Activated naive CD4-positive, alpha-beta T cell treated with anti-CD3 and anti-CD28 coated beads, Interleukin-2, amount 10 ng/mL, durations not matched to agents 7 days and 5 days (primary cell): ENCODE measurements at regions not wholly inside any gene's neighbourhood (a gene's known extent, or its start where the extent isn't known, plus 50 kb on each side); places are given as distances from the start of the nearest gene placed in this dataset.

Experiments
- CTCF ChIA-PET: fragments of 350-600 bp; sonication (Branson Sonifier 250); formaldehyde crosslinking; loops from one replicate; lab custom pipeline; 2021; ENCODE audit warnings: antibody characterized with exemption; lab: Charles Lee
- DNase-seq: peaks from one replicate; pipeline ENCODE4 v3.0.0-alpha.2; 2020
- H3K27ac Mint-ChIP-seq: one replicate; pipeline ENCODE4 v1.8.0; 2021; ENCODE audit warnings: mild to moderate bottlenecking, moderate library complexity, mixed read lengths
- H3K27me3 Mint-ChIP-seq: one replicate; pipeline ENCODE4 v1.8.0; 2021; ENCODE audit warnings: mild to moderate bottlenecking, mixed read lengths
- H3K36me3 Mint-ChIP-seq: one replicate; pipeline ENCODE4 v1.8.0; 2021; ENCODE audit warnings: mixed read lengths
- H3K4me1 Mint-ChIP-seq: one replicate; pipeline ENCODE4 v1.8.0; 2021; ENCODE audit warnings: mixed read lengths
- H3K4me3 Mint-ChIP-seq: one replicate; pipeline ENCODE4 v1.8.0; 2021; ENCODE audit warnings: mild to moderate bottlenecking, moderate library complexity, mixed read lengths
- H3K9me3 Mint-ChIP-seq: one replicate; pipeline ENCODE4 v1.8.0; 2021; ENCODE audit warnings: mixed read lengths

- no peak for DNase-seq
- no peaks in the 10 kb centered on the region for H3K27me3 Mint-ChIP-seq
- CTCF ChIA-PET = no interaction called here
- peaks cover 2% of the 10 kb centered on the region for H3K9me3 Mint-ChIP-seq
- H3K4me1 Mint-ChIP-seq = no peaks in the 10 kb centered on the region
- no peak overlapping the region for H3K4me3 Mint-ChIP-seq
- no peaks in the 10 kb centered on the region for H3K36me3 Mint-ChIP-seq
- no peak overlapping the region for H3K27ac Mint-ChIP-seq
These were observed 188.3 kb upstream of the HCCS start for GRCh38 chrX:10922835-10923234.

GRCh38 chrX:10923466-10923865, 187.7 kb upstream of the HCCS start:
- no peaks in the 10 kb centered on the region for H3K27me3 Mint-ChIP-seq
- no peak for DNase-seq
- no peaks in the 10 kb centered on the region for H3K4me1 Mint-ChIP-seq
- H3K4me3 Mint-ChIP-seq = no peak overlapping the region
- H3K27ac Mint-ChIP-seq = no peak overlapping the region
- H3K9me3 Mint-ChIP-seq = peaks cover 2% of the 10 kb centered on the region
- H3K36me3 Mint-ChIP-seq = no peaks in the 10 kb centered on the region
- CTCF ChIA-PET = no interaction called here

- H3K36me3 Mint-ChIP-seq = no peaks in the 10 kb centered on the region
- no peak for DNase-seq
These were observed 184.7 kb upstream of the HCCS start for GRCh38 chrX:10926404-10926803.

GRCh38 chrX:10926891-10927290, 184.2 kb upstream of the HCCS start:
- H3K36me3 Mint-ChIP-seq = no peaks in the 10 kb centered on the region
- no peak for DNase-seq
- H3K27ac Mint-ChIP-seq = no peak overlapping the region
- H3K27me3 Mint-ChIP-seq = no peaks in the 10 kb centered on the region
- no peak overlapping the region for H3K4me3 Mint-ChIP-seq
- H3K9me3 Mint-ChIP-seq = peaks cover 2% of the 10 kb centered on the region
- CTCF ChIA-PET = no interaction called here
- H3K4me1 Mint-ChIP-seq = no peaks in the 10 kb centered on the region

More at GRCh38 chrX:10926404-10926803, 184.7 kb upstream of the HCCS start:
- Mint-ChIP-seq H3K4me3 (no peak overlapping the region), H3K27ac (no peak overlapping the region), H3K4me1 (no peaks in the 10 kb centered on the region), H3K9me3 (peaks cover 2% of the 10 kb centered on the region), H3K27me3 (no peaks in the 10 kb centered on the region)
- CTCF ChIA-PET = no interaction called here

GRCh38 chrX:10929747-10930146, 181.4 kb upstream of the HCCS start:
- CTCF ChIA-PET = no interaction called here
- Mint-ChIP-seq H3K9me3 (peaks cover 2% of the 10 kb centered on the region), H3K4me3 (no peak overlapping the region), H3K27ac (no peak overlapping the region), H3K4me1 (no peaks in the 10 kb centered on the region), H3K36me3 (no peaks in the 10 kb centered on the region), H3K27me3 (no peaks in the 10 kb centered on the region)
- no peak for DNase-seq

- Mint-ChIP-seq H3K4me3 (no peak overlapping the region), H3K9me3 (peaks cover 2% of the 10 kb centered on the region), H3K27me3 (no peaks in the 10 kb centered on the region)
These were observed 181.0 kb upstream of the HCCS start for GRCh38 chrX:10930151-10930550.

GRCh38 chrX:10931976-10932375, 179.2 kb upstream of the HCCS start:
- no peak for DNase-seq
- CTCF ChIA-PET = no interaction called here
- Mint-ChIP-seq H3K4me3 (no peak overlapping the region), H3K27ac (no peak overlapping the region), H3K9me3 (peaks cover 2% of the 10 kb centered on the region), H3K36me3 (no peaks in the 10 kb centered on the region), H3K27me3 (no peaks in the 10 kb centered on the region), H3K4me1 (no peaks in the 10 kb centered on the region)

More at GRCh38 chrX:10930151-10930550, 181.0 kb upstream of the HCCS start:
- H3K4me1 Mint-ChIP-seq = no peaks in the 10 kb centered on the region
- CTCF ChIA-PET = no interaction called here
- DNase-seq = no peak
- no peaks in the 10 kb centered on the region for H3K36me3 Mint-ChIP-seq
- no peak overlapping the region for H3K27ac Mint-ChIP-seq

- Mint-ChIP-seq H3K4me3 (no peak overlapping the region), H3K27ac (no peak overlapping the region), H3K27me3 (no peaks in the 10 kb centered on the region), H3K9me3 (peaks cover 2% of the 10 kb centered on the region), H3K4me1 (no peaks in the 10 kb centered on the region), H3K36me3 (no peaks in the 10 kb centered on the region)
- CTCF ChIA-PET = no interaction called here
- DNase-seq = no peak
These were observed 178.2 kb upstream of the HCCS start for GRCh38 chrX:10932842-10933440.

GRCh38 chrX:10935501-10935900, 175.6 kb upstream of the HCCS start:
- Mint-ChIP-seq H3K9me3 (peaks cover 4% of the 10 kb centered on the region), H3K27me3 (no peaks in the 10 kb centered on the region), H3K4me3 (no peak overlapping the region), H3K4me1 (no peaks in the 10 kb centered on the region), H3K27ac (no peak overlapping the region), H3K36me3 (no peaks in the 10 kb centered on the region)
- DNase-seq = no peak
- CTCF ChIA-PET = no interaction called here

- H3K27ac Mint-ChIP-seq = no peak overlapping the region
- no peak overlapping the region for H3K4me3 Mint-ChIP-seq
- CTCF ChIA-PET = no interaction called here
- no peaks in the 10 kb centered on the region for H3K4me1 Mint-ChIP-seq
- peaks cover 4% of the 10 kb centered on the region for H3K9me3 Mint-ChIP-seq
- H3K27me3 Mint-ChIP-seq = no peaks in the 10 kb centered on the region
- no peaks in the 10 kb centered on the region for H3K36me3 Mint-ChIP-seq
- DNase-seq = no peak
These were observed 174.2 kb upstream of the HCCS start for GRCh38 chrX:10936976-10937375.

- Mint-ChIP-seq H3K4me3 (no peak overlapping the region), H3K4me1 (no peaks in the 10 kb centered on the region), H3K36me3 (no peaks in the 10 kb centered on the region), H3K9me3 (peaks cover 7% of the 10 kb centered on the region), H3K27ac (no peak overlapping the region), H3K27me3 (no peaks in the 10 kb centered on the region)
- CTCF ChIA-PET = no interaction called here
- no peak for DNase-seq
These were observed 172.7 kb upstream of the HCCS start for GRCh38 chrX:10938365-10938923.

- no peak for DNase-seq
- no peaks in the 10 kb centered on the region for H3K4me1 Mint-ChIP-seq
- H3K9me3 Mint-ChIP-seq = peaks cover 6% of the 10 kb centered on the region
- no peaks in the 10 kb centered on the region for H3K36me3 Mint-ChIP-seq
- no peak overlapping the region for H3K4me3 Mint-ChIP-seq
- CTCF ChIA-PET = no interaction called here
- H3K27me3 Mint-ChIP-seq = no peaks in the 10 kb centered on the region
- H3K27ac Mint-ChIP-seq = no peak overlapping the region
These were observed 171.7 kb upstream of the HCCS start for GRCh38 chrX:10939424-10939823.

GRCh38 chrX:10944136-10944885, 166.8 kb upstream of the HCCS start:
- Mint-ChIP-seq H3K9me3 (peaks cover 4% of the 10 kb centered on the region), H3K4me3 (no peak overlapping the region), H3K27me3 (no peaks in the 10 kb centered on the region), H3K27ac (no peak overlapping the region), H3K36me3 (no peaks in the 10 kb centered on the region), H3K4me1 (no peaks in the 10 kb centered on the region)
- CTCF ChIA-PET = no interaction called here
- DNase-seq = no peak

- Mint-ChIP-seq H3K4me3 (no peak overlapping the region), H3K27ac (no peak overlapping the region), H3K9me3 (peaks cover 4% of the 10 kb centered on the region), H3K4me1 (no peaks in the 10 kb centered on the region), H3K36me3 (no peaks in the 10 kb centered on the region), H3K27me3 (no peaks in the 10 kb centered on the region)
- DNase-seq = no peak
- CTCF ChIA-PET = no interaction called here
These were observed 165.6 kb upstream of the HCCS start for GRCh38 chrX:10945498-10945897.

- CTCF ChIA-PET = no interaction called here
- no peaks in the 10 kb centered on the region for H3K4me1 Mint-ChIP-seq
- H3K27me3 Mint-ChIP-seq = no peaks in the 10 kb centered on the region
- no peaks in the 10 kb centered on the region for H3K36me3 Mint-ChIP-seq
- H3K9me3 Mint-ChIP-seq = peaks cover 2% of the 10 kb centered on the region
- no peak overlapping the region for H3K4me3 Mint-ChIP-seq
- DNase-seq = no peak
- H3K27ac Mint-ChIP-seq = no peak overlapping the region
These were observed 161.6 kb upstream of the HCCS start for GRCh38 chrX:10949541-10949940.
